ENCODE measurements at regions not wholly inside any gene's neighbourhood (a gene's known extent, or its start where the extent isn't known, plus 50 kb on each side); places are given as distances from the start of the nearest gene placed in this dataset.
"Not testable (repeated sequence)": the region's sequence is repeated elsewhere in the genome, so short reads cannot be mapped to it uniquely, and the experiment has no call there.

- FAIRE-seq, result no peak
Measured at GRCh38 chr6:68575765-68576439, 59.2 kb upstream of the ADGRB3 start.

GRCh38 chr6:68572975-68573374, 62.1 kb upstream of the ADGRB3 start:
- FAIRE-seq, result no peak

- FAIRE-seq, result no peak
Measured at GRCh38 chr6:68572525-68572924, 62.6 kb upstream of the ADGRB3 start.

GRCh38 chr6:68559716-68560115, 75.4 kb upstream of the ADGRB3 start:
- no peak for FAIRE-seq

- FAIRE-seq, result no peak
Measured at GRCh38 chr6:68559070-68559469, 76.0 kb upstream of the ADGRB3 start.

GRCh38 chr6:68546620-68547019, 88.5 kb upstream of the ADGRB3 start:
- FAIRE-seq, result no peak

GRCh38 chr6:68544450-68544849, 90.6 kb upstream of the ADGRB3 start:
- no peak for FAIRE-seq

- no peak for FAIRE-seq
Measured at GRCh38 chr6:68533339-68533795, 101.7 kb upstream of the ADGRB3 start.

GRCh38 chr6:68527691-68528090, 107.4 kb upstream of the ADGRB3 start:
- FAIRE-seq, result no peak

- no peak for FAIRE-seq
Measured at GRCh38 chr6:68506911-68507310, 128.2 kb upstream of the ADGRB3 start.

- no peak for FAIRE-seq
Measured at GRCh38 chr6:68502946-68503345, 132.1 kb upstream of the ADGRB3 start.

- FAIRE-seq, result no peak
Measured at GRCh38 chr6:68497927-68498326, 137.2 kb upstream of the ADGRB3 start.

- not testable (repeated sequence) for FAIRE-seq
Measured at GRCh38 chr6:68494880-68495279, 140.2 kb upstream of the ADGRB3 start.

- FAIRE-seq, result no peak
Measured at GRCh38 chr6:68476611-68477010, 158.5 kb upstream of the ADGRB3 start.

GRCh38 chr6:68473433-68474210, 161.5 kb upstream of the ADGRB3 start:
- FAIRE-seq, result no peak

GRCh38 chr6:68468244-68468884, 166.7 kb upstream of the ADGRB3 start:
- FAIRE-seq, result no peak

- FAIRE-seq, result no peak
Measured at GRCh38 chr6:68458447-68458846, 176.6 kb upstream of the ADGRB3 start.

- FAIRE-seq, result no peak
Measured at GRCh38 chr6:68447112-68447511, 188.0 kb upstream of the ADGRB3 start.

GRCh38 chr6:68445926-68446325, 189.2 kb upstream of the ADGRB3 start:
- no peak for FAIRE-seq

GRCh38 chr6:68443704-68444103, 191.4 kb upstream of the ADGRB3 start:
- FAIRE-seq, result no peak

- no peak for FAIRE-seq
Measured at GRCh38 chr6:68427630-68428029, 207.5 kb upstream of the ADGRB3 start.

GRCh38 chr6:68410021-68410420, 225.1 kb upstream of the ADGRB3 start:
- FAIRE-seq, result no peak

- FAIRE-seq, result no peak
Measured at GRCh38 chr6:68400396-68400795, 234.7 kb upstream of the ADGRB3 start.

- FAIRE-seq, result no peak
Measured at GRCh38 chr6:68391953-68392352, 243.1 kb upstream of the ADGRB3 start.
